ENCODE measurements at regions not wholly inside any gene's neighbourhood (a gene's known extent, or its start where the extent isn't known, plus 50 kb on each side); places are given as distances from the start of the nearest gene placed in this dataset.

DNA sequence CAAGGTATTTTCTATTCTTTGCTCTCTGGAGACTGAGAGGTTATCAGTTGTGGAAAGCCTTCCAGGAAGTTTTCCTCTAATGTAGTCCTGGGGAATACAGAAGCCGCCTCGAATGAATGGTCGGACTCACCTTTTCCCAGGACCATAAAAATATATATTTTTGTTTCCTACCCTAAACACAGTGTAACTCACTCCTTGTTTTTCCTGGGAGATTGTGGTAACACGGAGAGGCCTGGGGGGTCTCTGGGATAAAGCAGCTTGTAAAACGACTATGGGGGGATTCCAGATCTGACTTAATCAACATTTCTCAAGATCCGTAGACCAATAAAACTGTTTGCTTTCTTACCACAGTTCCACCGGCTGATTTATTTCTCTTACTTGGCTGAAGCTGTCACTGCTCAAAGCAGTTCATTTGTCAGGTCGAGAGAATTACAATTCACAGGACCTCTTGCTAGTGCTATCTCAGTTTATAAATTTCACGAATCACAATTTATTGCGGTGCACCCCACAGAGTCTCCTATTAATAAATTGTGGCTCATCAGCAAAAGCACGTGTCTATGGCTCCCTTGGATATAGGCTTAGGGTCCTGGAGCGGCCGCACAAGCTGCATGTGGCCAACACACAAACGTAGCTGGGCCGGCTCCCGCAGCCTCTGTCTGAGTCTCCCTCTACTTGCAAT, 176.3 kb upstream of the BMPER start:
- no peak for DNase-seq (ENCODE audit: low spot score)

DNA sequence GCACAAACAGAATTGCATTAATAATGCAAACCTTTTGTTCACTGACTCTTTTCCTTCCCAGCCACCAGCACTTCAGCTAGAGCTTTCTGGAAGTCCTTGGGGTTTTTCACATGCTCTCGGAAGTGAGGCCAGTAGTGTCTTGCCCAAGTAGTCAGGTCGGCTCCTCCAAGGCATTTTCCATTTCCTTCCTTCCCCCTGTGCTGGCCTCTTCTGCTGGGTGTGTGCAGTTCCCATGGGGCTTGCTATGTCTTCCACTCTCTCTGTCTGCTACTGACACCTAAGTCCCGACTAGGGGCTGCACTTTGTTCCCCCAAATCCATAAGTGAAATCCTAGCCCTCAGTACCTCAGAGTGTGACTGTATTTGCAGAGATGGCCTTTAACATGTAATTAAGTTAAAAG, 175.6 kb upstream of the BMPER start:
- DNase-seq (ENCODE audit: low spot score) = no peak

DNA sequence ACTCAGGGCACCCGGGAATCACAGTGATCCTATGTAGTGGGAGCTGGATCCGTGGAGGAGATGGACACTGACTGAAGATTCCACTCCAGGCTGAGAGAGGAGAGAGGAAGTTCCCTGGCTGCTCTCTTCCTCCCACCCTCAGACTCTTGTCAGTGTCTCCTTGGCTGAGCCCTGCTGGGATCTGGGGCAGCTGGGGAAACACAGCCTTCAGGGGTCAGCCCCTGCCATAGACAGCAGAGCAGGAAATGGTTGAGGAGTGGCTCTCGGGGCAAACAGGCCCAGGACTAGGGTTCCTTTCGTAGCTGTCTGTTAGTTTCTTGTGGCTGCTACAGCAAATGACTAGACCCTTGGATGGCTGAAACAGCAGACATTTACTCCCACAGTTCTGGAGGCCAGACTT, 174.4 kb upstream of the BMPER start:
- no peak for DNase-seq (ENCODE audit: low spot score)

DNA sequence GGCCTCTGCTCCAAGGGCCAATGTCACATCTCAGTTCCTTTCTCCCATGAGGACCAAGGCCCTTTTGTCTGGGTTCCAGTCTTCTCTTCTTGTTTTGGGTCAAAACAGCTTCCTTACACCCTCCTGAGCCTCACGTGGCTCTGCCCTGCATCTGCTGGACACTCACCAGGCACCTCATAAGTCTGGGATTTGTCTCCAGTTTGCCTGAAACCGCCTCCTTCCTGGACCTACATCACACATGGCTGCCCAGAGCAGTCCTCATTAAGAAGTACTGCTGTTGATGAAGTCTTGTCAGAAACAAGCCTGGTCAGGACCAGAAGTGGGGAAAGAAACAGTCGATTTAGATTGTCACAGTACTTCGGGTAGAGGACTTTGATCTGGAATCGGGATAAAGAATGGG, 173.4 kb upstream of the BMPER start:
- no peak for DNase-seq (ENCODE audit: low spot score)

DNA sequence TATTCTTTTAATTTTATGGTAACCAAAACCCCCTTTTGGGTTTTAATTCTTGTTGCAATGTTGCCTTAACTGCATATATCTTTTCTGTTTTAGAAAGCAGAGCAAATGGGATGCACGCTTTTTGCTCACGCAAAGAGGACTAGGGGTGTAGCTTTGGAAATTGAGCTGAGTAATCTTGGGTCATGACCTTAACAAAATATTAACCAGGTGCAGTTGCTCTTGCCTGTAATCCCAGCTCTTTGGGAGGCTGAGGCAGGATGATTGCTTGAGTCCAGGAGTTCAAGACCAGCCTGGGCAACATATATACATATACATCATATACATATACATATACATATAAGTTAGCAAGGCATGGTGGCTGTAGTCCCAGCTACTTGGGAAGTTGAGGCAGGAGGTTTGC, 172.9 kb upstream of the BMPER start:
- no peak for DNase-seq (ENCODE audit: low spot score)

DNA sequence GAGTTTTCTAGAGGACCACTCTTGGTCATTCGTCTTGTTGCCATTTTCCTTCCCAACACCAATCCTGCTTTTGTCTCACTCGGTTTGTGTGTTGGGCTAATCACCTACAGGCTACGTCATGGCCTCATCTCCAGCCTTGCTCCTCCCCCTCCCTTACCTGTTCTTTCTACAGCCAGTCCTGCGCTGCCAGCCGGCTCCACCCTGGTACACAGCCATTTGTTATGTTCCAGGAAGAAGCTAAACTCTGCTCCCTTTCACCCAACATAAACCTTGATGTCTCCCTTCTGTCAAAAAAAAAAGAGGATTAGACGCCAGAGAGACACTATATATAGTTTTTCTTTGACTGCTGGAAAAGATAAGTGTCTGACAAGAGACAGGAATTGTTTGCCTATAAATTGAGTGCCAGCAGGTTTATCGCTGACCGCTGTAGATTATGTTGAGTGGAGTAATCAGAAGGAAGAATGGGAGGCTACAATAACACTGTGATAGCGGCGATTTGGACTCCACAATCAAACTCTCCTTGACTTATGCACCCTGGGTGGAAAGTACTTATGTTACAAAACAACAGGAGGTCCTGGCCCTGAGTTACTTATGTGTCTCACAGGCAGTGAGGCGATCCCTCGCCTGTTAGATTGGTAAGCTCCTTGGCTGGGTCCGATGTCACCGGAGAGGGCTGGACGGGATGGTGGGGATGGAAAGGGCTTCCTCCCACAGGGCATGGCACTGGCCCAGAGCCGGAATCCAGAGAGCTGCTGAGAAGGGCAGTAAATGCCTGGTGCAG, 171.3 kb upstream of the BMPER start:
- DNase-seq (ENCODE audit: low spot score) = no peak

DNA sequence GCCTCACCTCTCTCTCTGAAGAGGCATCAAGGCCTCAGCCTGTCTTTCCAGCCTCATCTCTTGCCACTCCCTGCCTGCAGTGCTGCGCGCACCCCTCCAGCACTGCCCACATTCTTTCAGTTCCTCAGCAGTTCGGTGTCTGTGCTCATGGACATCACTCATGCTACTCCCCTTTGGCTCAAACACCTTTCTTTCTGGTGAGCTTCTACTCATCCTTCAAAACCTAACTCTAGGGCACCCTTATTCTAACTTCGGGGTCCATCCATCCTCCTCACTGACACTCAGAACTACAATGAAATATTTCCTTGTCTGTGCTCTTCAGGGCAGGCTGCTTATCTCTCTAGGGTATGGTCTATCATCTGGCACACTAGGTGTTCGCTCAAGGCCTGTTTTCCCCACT, 169.9 kb upstream of the BMPER start:
- no peak for DNase-seq (ENCODE audit: low spot score)

DNA sequence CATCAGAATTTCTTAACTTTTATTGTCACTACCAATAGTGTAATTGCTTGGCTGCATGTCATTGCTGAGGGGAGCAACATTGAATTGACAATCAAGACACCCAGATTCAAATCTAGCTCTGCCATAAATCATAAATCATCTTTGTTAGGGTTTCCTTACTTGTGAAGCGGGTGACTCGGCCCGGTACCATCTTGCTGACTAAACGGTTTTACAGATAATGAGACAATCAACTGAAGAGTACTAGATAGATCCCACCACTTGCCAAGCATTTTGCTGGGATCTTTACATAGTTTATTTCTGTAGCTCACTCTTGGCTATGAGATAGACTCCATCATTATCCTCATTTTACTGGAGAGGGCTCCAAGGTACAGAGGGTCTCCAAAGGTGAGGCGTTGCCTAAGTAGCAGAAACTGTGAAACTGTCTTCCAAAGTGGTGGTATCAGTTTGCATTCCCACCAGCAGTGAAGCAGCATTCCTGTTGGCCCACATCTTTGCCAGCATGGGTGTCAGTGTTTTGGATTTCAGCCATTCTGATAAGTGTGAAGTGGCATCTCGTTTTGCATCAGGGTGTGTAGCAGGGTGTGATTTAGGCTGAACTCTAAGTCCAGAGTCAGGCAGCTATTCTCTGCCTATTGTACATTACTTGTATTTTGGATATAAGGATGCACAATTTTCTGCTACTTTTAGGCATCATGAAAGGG, 168.7 kb upstream of the BMPER start:
- DNase-seq (ENCODE audit: low spot score) = no peak

DNA sequence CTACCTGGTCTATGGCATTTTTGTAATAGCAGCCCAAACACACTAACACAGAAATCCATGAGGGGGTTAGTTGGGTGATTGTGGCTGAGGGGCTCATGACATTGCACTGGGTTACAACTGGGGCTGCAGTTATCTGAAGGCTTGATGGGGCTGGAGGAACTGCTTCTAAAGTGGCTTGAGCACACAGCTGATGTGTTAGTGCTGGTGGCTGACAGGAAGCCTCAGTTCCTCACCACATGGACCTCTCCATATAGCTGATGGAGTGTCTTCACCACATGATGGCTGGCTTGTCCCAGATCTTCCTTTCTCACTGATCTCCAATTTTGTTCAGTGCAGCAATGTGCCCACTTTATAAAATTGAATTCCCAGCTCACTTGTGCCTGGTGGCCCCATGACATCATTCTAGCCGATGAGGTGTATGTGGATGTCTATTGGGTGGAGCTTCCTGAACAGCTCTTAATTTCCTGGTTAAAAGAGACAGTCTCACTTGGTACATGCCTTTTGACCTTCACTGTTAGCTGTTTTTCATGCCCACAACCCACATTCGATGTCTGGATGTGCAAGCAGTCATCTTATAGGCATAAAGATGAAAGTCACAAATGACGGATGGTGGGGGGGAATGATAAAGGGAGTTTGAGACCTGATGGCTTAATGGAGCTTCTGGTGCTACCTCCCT, 166.9 kb upstream of the BMPER start:
- no peak for DNase-seq (ENCODE audit: low spot score)

DNA sequence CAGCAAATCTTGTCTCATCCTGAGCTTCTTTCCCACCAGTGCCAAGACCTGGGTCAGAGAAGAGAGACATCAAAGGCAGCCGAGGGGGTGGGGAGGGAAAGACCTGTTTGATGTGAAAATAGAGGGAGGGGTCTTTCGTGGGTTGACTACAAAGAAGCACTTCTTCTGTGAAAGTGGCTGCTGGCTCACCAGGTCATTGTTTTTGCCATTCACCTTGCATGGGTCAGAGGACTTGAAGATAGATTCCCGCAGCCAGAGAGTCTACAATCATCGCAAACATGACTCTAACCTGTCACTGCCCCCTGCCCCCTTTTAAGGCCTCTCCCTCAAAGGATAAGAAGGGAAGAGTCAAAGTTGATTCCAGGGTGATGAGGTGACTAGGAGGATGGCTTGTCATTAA, 166.1 kb upstream of the BMPER start:
- DNase-seq (ENCODE audit: low spot score) = no peak

DNA sequence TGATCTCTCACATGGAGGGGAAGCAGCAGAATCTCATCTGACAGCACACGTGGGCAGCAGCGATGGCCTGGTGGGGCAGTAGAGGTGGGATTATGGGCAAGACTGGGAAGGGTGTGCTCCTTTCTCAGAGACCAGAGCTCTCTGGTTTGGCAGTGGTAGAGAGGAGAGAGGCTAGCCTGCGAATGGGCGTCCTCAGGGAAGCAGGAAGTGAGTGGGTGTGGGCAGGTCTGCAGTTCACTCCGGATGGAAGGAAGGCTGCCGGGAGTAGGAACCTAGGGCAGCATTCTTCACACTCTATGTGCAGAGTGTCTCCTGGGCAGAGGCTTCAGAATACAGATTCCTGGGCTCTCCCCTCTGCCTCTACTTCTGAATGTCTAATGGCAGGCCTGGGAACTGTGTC, 162.8 kb upstream of the BMPER start:
- no peak for DNase-seq (ENCODE audit: low spot score)

DNA sequence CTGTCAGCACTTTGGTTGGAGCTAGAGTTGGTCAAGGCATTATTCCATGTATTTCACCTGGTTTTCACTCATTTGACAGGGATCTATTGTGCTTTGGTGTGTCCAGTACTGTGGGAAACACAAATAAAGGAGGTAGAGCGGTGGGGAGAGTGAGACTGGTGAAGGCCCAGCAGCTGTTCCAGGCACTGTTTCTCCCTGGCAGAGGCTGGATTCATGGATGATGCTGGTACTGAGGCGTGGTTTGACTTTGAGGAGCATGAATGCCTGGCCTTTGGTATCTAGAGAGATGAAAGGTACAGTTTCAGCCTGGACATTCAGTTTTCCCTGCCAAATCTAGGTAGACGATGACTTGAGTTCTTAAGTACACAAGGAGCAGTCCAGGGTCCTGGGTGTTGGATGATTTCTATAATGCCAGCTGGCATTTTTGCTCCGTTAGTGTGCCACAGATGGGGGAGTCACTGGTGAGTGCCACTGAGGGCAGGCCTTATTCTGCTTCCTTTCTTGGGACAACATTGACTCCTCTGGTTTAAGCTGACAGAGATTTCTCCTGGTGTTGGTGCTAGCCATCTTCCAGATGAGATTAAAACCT, 162.2 kb upstream of the BMPER start:
- no peak for DNase-seq (ENCODE audit: low spot score)

DNA sequence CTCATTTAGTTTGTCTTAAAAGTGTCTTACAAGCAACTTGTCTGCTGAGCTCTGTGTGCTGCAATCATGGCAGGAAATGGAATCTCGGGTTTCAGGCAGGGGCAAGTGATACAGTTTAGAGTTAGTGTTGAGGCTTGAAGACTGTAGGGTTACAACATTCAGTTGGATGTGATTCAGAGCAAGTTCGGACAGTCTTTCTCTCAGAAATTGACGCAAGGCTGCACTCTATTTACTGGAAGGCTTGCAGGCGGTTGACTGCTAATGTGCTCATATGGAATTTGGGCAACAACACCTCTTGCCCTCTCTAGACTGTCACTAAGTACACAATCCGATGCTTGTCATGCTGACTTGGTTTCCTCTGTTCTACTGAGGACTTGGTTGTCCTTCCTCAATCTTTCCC, 161.7 kb upstream of the BMPER start:
- no peak for DNase-seq (ENCODE audit: low spot score)

DNA sequence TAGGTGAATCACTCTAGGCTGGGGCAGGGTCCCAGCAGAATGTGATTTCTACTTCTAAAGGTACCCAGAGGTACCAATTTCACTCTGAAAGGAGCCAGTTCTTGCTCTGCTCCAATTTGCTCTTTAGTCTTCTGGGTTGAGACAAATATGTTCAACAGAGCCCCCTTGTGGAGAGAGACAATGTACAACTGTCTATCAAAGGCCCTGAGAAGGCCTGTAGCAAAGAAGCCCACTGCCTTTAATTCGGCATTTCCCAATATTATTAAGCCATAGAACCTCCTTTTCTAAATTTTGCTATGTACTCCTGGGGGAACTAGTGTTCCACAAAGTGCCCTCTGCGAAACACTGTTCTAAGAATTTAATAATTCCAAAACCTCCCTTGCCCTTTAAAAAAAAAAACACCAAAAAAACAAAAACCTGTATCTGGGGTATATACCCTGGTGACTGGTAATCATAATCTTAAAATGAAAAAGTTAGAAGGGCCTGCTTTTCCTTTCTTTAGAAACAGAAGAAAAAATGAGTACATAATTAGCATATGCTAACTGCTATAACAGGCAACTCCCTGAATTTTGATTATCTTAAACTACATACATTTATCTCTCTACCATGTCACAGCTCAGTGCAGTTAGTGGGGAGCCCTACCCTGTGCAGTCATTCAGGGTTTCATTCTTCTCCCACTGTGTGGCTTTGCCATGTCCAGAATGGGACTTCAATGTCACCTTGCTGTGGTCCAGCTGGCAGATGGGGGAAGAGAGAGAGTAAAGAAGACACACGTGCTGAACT, 160.9 kb upstream of the BMPER start:
- peak; percentile 61 for DNase-seq (ENCODE audit: low spot score)

DNA sequence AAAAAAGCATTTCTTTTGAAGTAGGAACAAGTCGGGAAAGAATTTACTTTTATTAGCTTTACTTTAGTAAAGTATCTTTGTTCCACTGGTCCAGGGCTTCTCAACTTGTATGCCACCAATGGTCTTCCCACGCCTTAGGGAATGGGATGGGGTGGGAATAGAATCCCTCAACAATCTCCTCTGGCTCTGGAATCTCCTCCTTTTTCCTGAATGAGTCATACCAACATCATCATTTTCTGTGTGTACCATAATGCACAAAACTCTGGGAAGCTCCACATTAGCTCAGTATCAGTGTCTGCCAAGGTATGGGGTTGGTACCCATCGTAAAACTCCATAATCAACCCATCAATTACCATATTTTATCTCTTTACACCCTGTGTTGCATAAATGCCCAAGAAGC, 159.4 kb upstream of the BMPER start:
- DNase-seq (ENCODE audit: low spot score) = no peak

DNA sequence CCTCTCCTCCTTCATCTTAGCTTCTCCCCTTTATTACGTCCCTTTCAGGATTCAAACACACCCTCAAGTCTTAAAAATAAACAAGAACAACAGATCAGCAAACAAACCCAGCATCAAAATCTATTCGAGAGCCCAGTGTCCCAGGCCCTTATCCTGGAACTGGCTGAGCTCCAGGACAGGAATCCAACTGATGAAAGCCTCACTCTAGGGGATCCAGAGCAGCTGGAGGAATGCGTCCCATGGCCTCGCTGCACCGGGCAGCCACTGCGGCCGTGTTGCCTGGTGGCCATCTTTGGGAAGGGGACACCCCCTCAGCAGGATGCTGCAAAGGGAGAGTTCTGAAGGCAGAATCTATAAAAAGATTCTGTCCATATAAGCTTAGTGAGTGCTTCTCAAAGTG, 156.5 kb upstream of the BMPER start:
- no peak for DNase-seq (ENCODE audit: low spot score)

DNA sequence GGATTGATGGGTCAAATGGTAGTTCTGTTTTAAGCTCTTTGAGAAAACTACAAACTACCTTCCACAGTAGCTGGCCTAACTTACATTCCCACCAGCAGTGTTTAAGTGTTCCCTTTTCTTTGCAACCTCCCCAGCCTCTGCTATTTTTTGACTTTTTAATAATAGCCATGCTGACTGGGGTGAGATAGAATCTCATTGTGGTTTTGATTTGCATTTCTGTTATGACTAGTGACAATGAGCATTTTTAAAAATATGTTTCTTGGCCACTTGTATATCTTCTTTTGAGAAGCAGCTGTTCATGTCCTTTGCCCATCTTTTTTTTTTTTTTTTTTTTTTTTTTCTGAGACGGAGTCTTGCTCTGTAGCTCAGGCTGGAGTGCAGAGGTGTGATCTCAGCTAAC, 155.2 kb upstream of the BMPER start:
- DNase-seq (ENCODE audit: low spot score) = no peak

DNA sequence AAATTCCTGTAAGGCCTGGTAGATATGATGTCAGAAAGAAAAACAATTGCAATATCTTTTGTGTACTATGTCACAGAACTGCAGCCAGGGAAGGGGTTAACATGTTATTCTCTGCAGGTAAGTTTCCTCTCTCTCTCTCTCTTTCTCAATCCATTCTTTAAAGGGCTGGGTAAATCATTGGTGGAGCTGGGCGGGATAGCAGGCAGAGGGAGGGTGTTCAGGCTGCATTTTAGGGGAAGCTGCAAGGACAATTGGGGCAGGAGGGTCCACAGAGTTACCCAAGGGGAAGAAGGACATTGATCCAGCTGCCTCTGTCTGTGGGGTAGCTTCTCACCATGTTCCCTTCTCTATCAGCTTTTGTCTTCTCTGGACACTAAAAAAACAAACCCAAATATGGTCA, 153.9 kb upstream of the BMPER start:
- DNase-seq (ENCODE audit: low spot score) = no peak

DNA sequence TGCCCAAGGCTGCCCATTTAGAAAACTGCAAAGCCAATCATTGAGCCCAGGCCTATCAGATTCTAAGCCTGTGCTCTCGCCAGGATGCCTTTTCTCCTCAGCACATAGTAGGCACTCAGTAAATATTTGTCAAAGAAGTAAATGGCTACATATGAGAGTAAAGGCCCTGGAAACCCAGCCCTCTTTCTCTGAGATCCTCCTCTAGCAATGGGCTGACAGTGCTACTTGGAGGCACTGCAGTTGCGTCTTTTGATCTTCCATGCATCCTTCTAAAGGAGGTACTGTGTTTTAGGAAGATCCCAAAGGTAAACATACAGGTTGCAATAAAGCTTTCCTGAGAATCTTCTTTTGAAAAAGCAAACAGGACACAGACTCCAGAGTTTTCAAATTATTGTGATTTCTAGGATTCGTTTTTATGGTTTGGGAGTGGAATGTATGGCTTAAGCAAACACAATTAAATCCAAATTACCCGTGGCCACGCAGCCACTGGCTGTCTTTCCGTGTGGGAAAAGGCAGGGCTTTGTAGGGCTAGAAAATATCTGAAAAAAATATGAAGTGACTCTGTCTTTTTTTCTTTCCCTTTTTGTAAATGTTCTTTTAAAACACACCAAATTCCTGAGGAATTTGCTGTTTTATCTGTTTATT, 151.3 kb upstream of the BMPER start:
- no peak for DNase-seq (ENCODE audit: low spot score)

DNA sequence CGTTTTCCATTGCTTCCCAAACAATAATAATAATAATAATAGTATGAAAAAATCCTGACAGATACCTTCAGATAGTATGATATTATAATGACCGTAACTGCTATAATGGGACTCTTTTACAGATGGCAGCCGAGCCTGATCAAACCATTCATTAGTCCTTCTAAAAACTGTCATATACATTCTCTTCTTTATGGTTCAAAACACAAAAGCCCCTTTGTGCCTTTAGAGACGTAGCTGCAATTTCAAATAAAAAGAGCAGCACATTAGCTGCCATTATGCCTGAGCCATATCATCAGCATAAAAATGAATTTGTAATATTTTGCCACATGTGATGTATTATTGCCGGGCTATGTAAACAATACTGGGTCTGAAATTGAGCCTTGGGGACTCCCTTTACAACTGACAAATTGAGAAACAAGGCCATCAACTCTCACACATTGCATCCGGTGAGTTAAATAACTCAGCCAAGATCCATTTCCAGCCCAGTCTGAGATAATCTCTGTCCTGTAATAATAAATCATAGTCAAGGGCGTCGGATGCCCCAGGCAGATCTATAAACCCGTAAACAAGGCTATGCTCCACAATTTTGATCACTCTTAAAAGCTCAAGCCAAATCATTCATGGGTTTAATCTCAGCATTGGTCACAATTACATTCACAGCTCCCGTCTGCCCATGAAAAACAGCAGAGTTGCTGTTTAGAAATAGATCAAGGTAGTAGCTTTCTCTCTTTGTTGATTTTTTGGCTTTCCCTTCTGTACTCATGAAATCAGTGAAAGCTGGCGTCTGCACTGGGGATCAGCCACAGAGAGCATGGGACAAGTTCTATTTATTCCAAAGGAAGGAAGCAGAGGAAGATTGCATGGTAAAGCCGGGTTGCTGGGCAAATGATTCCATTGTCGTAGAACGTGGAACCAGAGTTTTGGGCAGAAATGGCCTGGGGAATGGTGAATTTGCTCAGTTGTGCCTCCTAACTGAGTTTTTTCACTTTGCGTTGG, 150.1 kb upstream of the BMPER start:
- no peak for DNase-seq (ENCODE audit: low spot score)
